Endothelial cell of umbilical vein (primary cell): ENCODE measurements at regions not wholly inside any gene's neighbourhood (a gene's known extent, or its start where the extent isn't known, plus 50 kb on each side); places are given as distances from the start of the nearest gene placed in this dataset.

Experiments used
- BruUV-seq: library from RNA; stranded (reverse); fragments of 400-500 nt; replicated peaks from 2 replicates; lab custom pipeline; 2021; lab: Mats Ljungman, UMichigan
- CTCF ChIA-PET: fragments of 300-600, 350-600 bp; sonication (Branson Sonifier 250); formaldehyde crosslinking; loops from one replicate; lab custom pipeline; 2021; ENCODE audit warnings: antibody characterized with exemption, inconsistent platforms; lab: Charles Lee
- POLR2A ChIA-PET: fragments of 300-600, 350-600 bp; sonication (Branson Sonifier 250); formaldehyde crosslinking; loops from one replicate; lab custom pipeline; 2021; ENCODE audit warnings: antibody characterized with exemption, inconsistent platforms; lab: Charles Lee
- DNase-seq: peaks from one replicate; pipeline ENCODE4 v3.0.0-alpha.2; 2011; ENCODE audit warnings: low read depth, low spot score
- FAIRE-seq: peaks from 2 replicates; lab custom pipeline; 2011; peaks lifted over from hg19 to GRCh38; lab: Jason Lieb, UNC
- H2AFZ ChIP-seq: 2 replicates; pipeline ENCODE4 v1.6.0; 2012; ENCODE audit warnings: low read depth, low read length, control low read depth, inconsistent platforms
- H3K27ac ChIP-seq: 2 replicates; pipeline ENCODE4 v1.5.1; 2011; ENCODE audit warnings: low read depth, mild to moderate bottlenecking, control low read depth, low read length, moderate library complexity; ENCODE audit not compliant: insufficient read depth
- H3K27me3 ChIP-seq, 2 experiments: 2 replicates each; pipeline versions ENCODE4 v1.6.0 to v1.6.1; 2011; ENCODE audit warnings: low read length in 2 of 2, mixed read lengths in 1 of 2; ENCODE audit not compliant: control insufficient read depth in 2 of 2, insufficient read depth in 2 of 2
- H3K36me3 ChIP-seq, 2 experiments: 2 replicates in 1 of 2; 3 replicates in 1 of 2; pipeline ENCODE4 v1.5.1; 2011; ENCODE audit warnings: low read length in 2 of 2, mild to moderate bottlenecking in 1 of 2, moderate library complexity in 1 of 2; ENCODE audit not compliant: control insufficient read depth in 2 of 2, insufficient read depth in 2 of 2; ENCODE audit errors: extremely low read depth in 1 of 2
- H3K4me1 ChIP-seq: 3 replicates; pipeline ENCODE4 v1.5.1; 2011; ENCODE audit warnings: mild to moderate bottlenecking, low read length; ENCODE audit not compliant: control insufficient read depth, insufficient read depth; ENCODE audit errors: extremely low read depth
- H3K4me2 ChIP-seq: 2 replicates; pipeline ENCODE4 v1.6.1; 2011; ENCODE audit warnings: low read length, control low read depth, mixed read lengths; ENCODE audit not compliant: insufficient read depth
- H3K4me3 ChIP-seq, 3 experiments: fragments of 200-600 bp in 1 of 3; sonication (generic), shearing (Covaris generic) in 1 of 3; replicated peaks in 1 of 3; 2 replicates each; pipeline ENCODE4 v1.5.1; 2011 to 2016; ENCODE audit warnings: control low read depth in 3 of 3, low read length in 3 of 3, mild to moderate bottlenecking in 2 of 3, inconsistent platforms in 1 of 3, low read depth in 1 of 3, moderate library complexity in 1 of 3; ENCODE audit not compliant: insufficient read depth in 1 of 3
- H3K79me2 ChIP-seq: 2 replicates; pipeline ENCODE4 v1.6.0; 2012; ENCODE audit warnings: low read length, inconsistent platforms; ENCODE audit not compliant: control insufficient read depth, insufficient read depth
- H3K9ac ChIP-seq: replicated peaks from 2 replicates; pipeline ENCODE3; 2011; ENCODE audit warnings: low read length, control low read depth; ENCODE audit not compliant: insufficient read depth; ENCODE audit errors: extremely low read depth
- H3K9me1 ChIP-seq: replicated peaks from 3 replicates; pipeline ENCODE4 v1.6.0; 2011; ENCODE audit warnings: mild to moderate bottlenecking, low read length; ENCODE audit not compliant: control insufficient read depth, insufficient read depth; ENCODE audit errors: extremely low read depth
- H3K9me3 ChIP-seq: replicated peaks from 2 replicates; pipeline ENCODE4 v1.5.1; 2012; ENCODE audit warnings: low read length, inconsistent platforms; ENCODE audit not compliant: control insufficient read depth, insufficient read depth
- H4K20me1 ChIP-seq: replicated peaks from 2 replicates; pipeline ENCODE3; 2011; ENCODE audit warnings: mild to moderate bottlenecking, low read length; ENCODE audit not compliant: control insufficient read depth, insufficient read depth; ENCODE audit errors: extremely low read depth
- EZH2 ChIP-seq: IDR thresholded peaks from 2 replicates; pipeline ENCODE4 v1.6.1; 2012; ENCODE audit warnings: borderline replicate concordance, low read depth, mild to moderate bottlenecking, moderate library complexity, low read length, inconsistent platforms; ENCODE audit not compliant: severe bottlenecking
- FOS ChIP-seq: IDR thresholded peaks from 2 replicates; pipeline ENCODE4 v1.6.1; 2011; ENCODE audit warnings: mild to moderate bottlenecking, low read length, moderate library complexity, borderline replicate concordance; ENCODE audit not compliant: insufficient read depth
- GATA2 ChIP-seq: IDR thresholded peaks from 2 replicates; pipeline ENCODE4 v1.7.0; 2011; ENCODE audit warnings: low read depth, mild to moderate bottlenecking, moderate library complexity, mixed read lengths, low read length; ENCODE audit not compliant: insufficient read length, insufficient read depth
- JUN ChIP-seq: IDR thresholded peaks from 2 replicates; pipeline ENCODE4 v1.6.1; 2011; ENCODE audit warnings: borderline replicate concordance, low read depth; ENCODE audit not compliant: insufficient read length, insufficient read depth
- MYC ChIP-seq: IDR thresholded peaks from one replicate; pipeline ENCODE4 v1.6.1; 2011; ENCODE audit warnings: mild to moderate bottlenecking, low read depth, low read length
- POLR2A ChIP-seq: IDR thresholded peaks from 2 replicates; pipeline ENCODE4 v1.6.1; 2012; ENCODE audit warnings: low read depth, mild to moderate bottlenecking, control low read depth, low read length
- POLR2AphosphoS5 ChIP-seq: IDR thresholded peaks from 2 replicates; pipeline ENCODE4 v1.6.1; 2012; ENCODE audit warnings: low read depth, mild to moderate bottlenecking, control low read depth, low read length, moderate library complexity; ENCODE audit not compliant: insufficient read depth
- dilution Hi-C: fragments of 300-500 bp; cut with MboI; formaldehyde crosslinking; loops from one replicate; pipeline ENCODE4 v1.15.0; 2019; ENCODE audit warnings: low sequenced_read_pairs; ENCODE audit not compliant: extremely low pct_ligation_motif_present
- intact Hi-C: fragments of 100-400 bp; cut with micrococcal nuclease; formaldehyde crosslinking; loops from one replicate; pipeline ENCODE4 v1.10.0; 2022
- TF ChIP-seq, protein P1 (sequence below), 2 donors: IDR thresholded peaks; 1 replicate in 1 of 2; 2 replicates in 1 of 2; pipeline ENCODE4 v1.5.1; 2011; ENCODE audit warnings: low read length in 2 of 2, mild to moderate bottlenecking in 2 of 2, moderate library complexity in 2 of 2, control low read depth in 1 of 2, inconsistent platforms in 1 of 2, low read depth in 1 of 2; ENCODE audit not compliant: insufficient read depth in 1 of 2; ENCODE audit errors: extremely low read depth in 1 of 2
- TF ChIP-seq, protein P2 (sequence below): IDR thresholded peaks from 2 replicates; pipeline ENCODE4 v1.6.1; 2011; ENCODE audit not compliant: insufficient read depth, insufficient read length

DNA sequence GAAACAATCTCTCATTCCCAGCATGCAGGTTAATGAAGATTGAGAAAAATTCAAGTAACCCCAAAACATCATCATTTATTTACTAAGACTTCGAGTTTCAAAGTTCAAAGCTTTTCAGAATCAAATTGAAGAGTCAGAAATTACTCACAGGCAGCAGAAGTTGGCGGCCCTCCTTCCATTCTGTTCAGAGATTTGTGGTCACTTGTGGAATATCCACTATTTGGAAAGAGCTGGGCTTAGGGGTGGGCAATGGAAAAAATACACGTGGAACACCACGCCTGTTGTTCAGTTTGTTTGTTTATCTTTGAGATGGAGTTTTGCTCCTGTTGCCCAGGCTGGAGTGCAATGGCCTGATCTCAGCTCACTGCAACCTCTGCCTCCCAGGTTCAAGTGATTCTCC, 108.6 kb upstream of the NAA20 start:
- no peak overlapping the region for H3K27ac ChIP-seq
- no peak for FAIRE-seq
- intact Hi-C loops (no loop called here), dilution Hi-C loops (no loop called here)
- POLR2A ChIA-PET = no interaction called here
- H2AFZ ChIP-seq = no peak overlapping the region
- DNase-seq = no peak
- H3K4me2 ChIP-seq = no peak overlapping the region
- no TSS peak for BruUV-seq
- no peaks in the 10 kb centered on the region for H3K27me3 ChIP-seq
- peaks cover 19% of the 10 kb centered on the region for H3K79me2 ChIP-seq
- peaks cover 0 to 7% of the 10 kb centered on the region in 2 experiments for H3K36me3 ChIP-seq
- no peaks in the 10 kb centered on the region for H3K9me3 ChIP-seq
- no peak overlapping the region for H3K4me3 ChIP-seq
- H3K9me1 ChIP-seq = no peaks in the 10 kb centered on the region
- no peaks in the 10 kb centered on the region for H4K20me1 ChIP-seq
- peaks cover 20% of the 10 kb centered on the region for H3K4me1 ChIP-seq
- no peak overlapping the region for H3K9ac ChIP-seq
- CTCF ChIA-PET = interaction anchor here (1.4 to 1.6 kb wide), 2 partner anchors 17 to 24 kb away, joined by 4 to 5 read pairs; no protein-coding TSS in a partner anchor
- TF ChIP-seq EZH2 = no peak
- no peak for TF ChIP-seq FOS
- no peak for TF ChIP-seq MYC
- no peak for TF ChIP-seq GATA2
- TF ChIP-seq POLR2AphosphoS5 = no peak
- TF ChIP-seq POLR2A = no peak
- TF ChIP-seq JUN = no peak

DNA sequence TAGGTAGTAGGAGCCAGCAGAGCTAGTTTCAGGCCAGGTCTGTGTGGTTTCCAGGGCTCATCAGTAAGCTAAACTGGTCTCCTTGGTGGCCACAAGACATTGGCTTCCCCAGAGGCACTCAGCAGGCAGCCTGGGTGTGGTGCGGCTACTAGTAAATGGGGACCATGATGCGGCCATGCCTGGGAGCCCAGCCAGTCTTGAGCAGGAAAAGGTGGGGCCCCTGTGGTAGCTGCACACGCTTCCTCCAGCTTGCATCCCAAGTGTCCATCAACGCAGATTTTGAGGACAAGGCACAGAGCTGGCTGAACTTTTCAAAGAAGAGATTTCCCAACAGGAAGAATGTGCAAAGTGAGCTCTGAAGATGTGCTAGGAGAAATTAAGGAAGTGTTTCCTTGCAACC, 107.4 kb upstream of the NAA20 start:
- ChIA-PET CTCF (interaction anchor here (0.9 kb wide), 1 partner anchor 22 kb away, joined by 4 read pairs; no protein-coding TSS in a partner anchor), POLR2A (no interaction called here)
- H3K79me2 ChIP-seq = peaks cover 14% of the 10 kb centered on the region
- FAIRE-seq = peak; percentile 4
- no peaks in the 10 kb centered on the region for H3K9me3 ChIP-seq
- intact Hi-C loops = no loop called here
- dilution Hi-C loops = no loop called here
- TF ChIP-seq, protein P1, sequence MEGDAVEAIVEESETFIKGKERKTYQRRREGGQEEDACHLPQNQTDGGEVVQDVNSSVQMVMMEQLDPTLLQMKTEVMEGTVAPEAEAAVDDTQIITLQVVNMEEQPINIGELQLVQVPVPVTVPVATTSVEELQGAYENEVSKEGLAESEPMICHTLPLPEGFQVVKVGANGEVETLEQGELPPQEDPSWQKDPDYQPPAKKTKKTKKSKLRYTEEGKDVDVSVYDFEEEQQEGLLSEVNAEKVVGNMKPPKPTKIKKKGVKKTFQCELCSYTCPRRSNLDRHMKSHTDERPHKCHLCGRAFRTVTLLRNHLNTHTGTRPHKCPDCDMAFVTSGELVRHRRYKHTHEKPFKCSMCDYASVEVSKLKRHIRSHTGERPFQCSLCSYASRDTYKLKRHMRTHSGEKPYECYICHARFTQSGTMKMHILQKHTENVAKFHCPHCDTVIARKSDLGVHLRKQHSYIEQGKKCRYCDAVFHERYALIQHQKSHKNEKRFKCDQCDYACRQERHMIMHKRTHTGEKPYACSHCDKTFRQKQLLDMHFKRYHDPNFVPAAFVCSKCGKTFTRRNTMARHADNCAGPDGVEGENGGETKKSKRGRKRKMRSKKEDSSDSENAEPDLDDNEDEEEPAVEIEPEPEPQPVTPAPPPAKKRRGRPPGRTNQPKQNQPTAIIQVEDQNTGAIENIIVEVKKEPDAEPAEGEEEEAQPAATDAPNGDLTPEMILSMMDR (IDR thresholded peaks at IDR 0.05; ENCODE audit: extremely low read depth in 1 of 2, insufficient read depth in 1 of 2, low read depth in 1 of 2, low read length in 2 of 2) = no peak
- TF ChIP-seq, protein P2, sequence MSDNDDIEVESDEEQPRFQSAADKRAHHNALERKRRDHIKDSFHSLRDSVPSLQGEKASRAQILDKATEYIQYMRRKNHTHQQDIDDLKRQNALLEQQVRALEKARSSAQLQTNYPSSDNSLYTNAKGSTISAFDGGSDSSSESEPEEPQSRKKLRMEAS = no peak
- TF ChIP-seq POLR2A (peak; percentile 13), EZH2 (no peak)
- H3K27ac ChIP-seq = no peak overlapping the region
- H2AFZ ChIP-seq = no peak overlapping the region
- no peaks in the 10 kb centered on the region for H3K9me1 ChIP-seq
- H3K4me3 ChIP-seq = no peak overlapping the region
- no peak for DNase-seq
- H3K36me3 ChIP-seq = peaks cover 0 to 6% of the 10 kb centered on the region in 2 experiments
- no peak overlapping the region for H3K4me2 ChIP-seq
- no peak overlapping the region for H3K9ac ChIP-seq
- no peaks in the 10 kb centered on the region for H4K20me1 ChIP-seq
- no peaks in the 10 kb centered on the region for H3K27me3 ChIP-seq
- no TSS peak for BruUV-seq
- H3K4me1 ChIP-seq = peaks cover 31% of the 10 kb centered on the region
